GM20000 (cell line): ENCODE measurements at regions not wholly inside any gene's neighbourhood (a gene's known extent, or its start where the extent isn't known, plus 50 kb on each side); places are given as distances from the start of the nearest gene placed in this dataset.

Source experiments
- DNase-seq: peaks from one replicate; pipeline ENCODE4 v3.0.0; 2012; ENCODE audit warnings: low spot score
- CTCF ChIP-seq: IDR thresholded peaks from 2 replicates; pipeline ENCODE4 v1.5.1; 2012; ENCODE audit warnings: mild to moderate bottlenecking, control low read depth; ENCODE audit errors: extremely low read depth, missing control alignments

GRCh38 chrX:45959567-45959966 is 585.7 kb downstream of the ZNF674 start:
- no peak for TF ChIP-seq CTCF

GRCh38 chrX:45956191-45956870 is 588.9 kb downstream of the ZNF674 start:
- DNase-seq: no peak
- no peak for TF ChIP-seq CTCF

More at GRCh38 chrX:45959567-45959966, 585.7 kb downstream of the ZNF674 start:
- no peak for DNase-seq

GRCh38 chrX:45955661-45956060 is 589.6 kb downstream of the ZNF674 start:
- no peak for TF ChIP-seq CTCF
- no peak for DNase-seq

GRCh38 chrX:45954026-45954425 is 591.2 kb downstream of the ZNF674 start:
- TF ChIP-seq CTCF: no peak
- no peak for DNase-seq

- no peak for TF ChIP-seq CTCF
- no peak for DNase-seq
Measured at GRCh38 chrX:45952030-45952429, 593.2 kb downstream of the ZNF674 start.

- TF ChIP-seq CTCF: no peak
- DNase-seq: no peak
Measured at GRCh38 chrX:45935408-45935807, 609.8 kb downstream of the ZNF674 start.

GRCh38 chrX:45912316-45912715 is 632.9 kb downstream of the ZNF674 start:
- no peak for DNase-seq
- no peak for TF ChIP-seq CTCF
